ENCODE measurements at regions not wholly inside any gene's neighbourhood (a gene's known extent, or its start where the extent isn't known, plus 50 kb on each side); places are given as distances from the start of the nearest gene placed in this dataset.

GRCh38 chr13:90402613-90403012 lies 944.9 kb upstream of the MIR17HG start:
- no peak for DNase-seq (ENCODE audit: low spot score)

GRCh38 chr13:90403330-90404082 lies 944.0 kb upstream of the MIR17HG start:
- no peak for DNase-seq (ENCODE audit: low spot score)

- DNase-seq (ENCODE audit: low spot score) = no peak
Observed at GRCh38 chr13:90405301-90405700, 942.2 kb upstream of the MIR17HG start.

GRCh38 chr13:90412980-90413379 lies 934.5 kb upstream of the MIR17HG start:
- DNase-seq (ENCODE audit: low spot score) = no peak

GRCh38 chr13:90413548-90413947 lies 933.9 kb upstream of the MIR17HG start:
- DNase-seq (ENCODE audit: low spot score) = no peak

- peak; percentile 54 for DNase-seq (ENCODE audit: low spot score)
Observed at GRCh38 chr13:90414691-90415596, 932.5 kb upstream of the MIR17HG start.

- no peak for DNase-seq (ENCODE audit: low spot score)
Observed at GRCh38 chr13:90415902-90416301, 931.6 kb upstream of the MIR17HG start.

GRCh38 chr13:90416519-90416918 lies 931.0 kb upstream of the MIR17HG start:
- no peak for DNase-seq (ENCODE audit: low spot score)

- DNase-seq (ENCODE audit: low spot score) = no peak
Observed at GRCh38 chr13:90416938-90417337, 930.5 kb upstream of the MIR17HG start.

- no peak for DNase-seq (ENCODE audit: low spot score)
Observed at GRCh38 chr13:90420683-90421082, 926.8 kb upstream of the MIR17HG start.

GRCh38 chr13:90427322-90428272 lies 919.9 kb upstream of the MIR17HG start:
- DNase-seq (ENCODE audit: low spot score) = no peak

GRCh38 chr13:90428522-90429210 lies 918.8 kb upstream of the MIR17HG start:
- DNase-seq (ENCODE audit: low spot score) = no peak

- no peak for DNase-seq (ENCODE audit: low spot score)
Observed at GRCh38 chr13:90430127-90430526, 917.4 kb upstream of the MIR17HG start.

- DNase-seq (ENCODE audit: low spot score) = no peak
Observed at GRCh38 chr13:90436697-90437096, 910.8 kb upstream of the MIR17HG start.

GRCh38 chr13:90438576-90438975 lies 908.9 kb upstream of the MIR17HG start:
- DNase-seq (ENCODE audit: low spot score) = no peak

- no peak for DNase-seq (ENCODE audit: low spot score)
Observed at GRCh38 chr13:90443268-90443667, 904.2 kb upstream of the MIR17HG start.

- no peak for DNase-seq (ENCODE audit: low spot score)
Observed at GRCh38 chr13:90444232-90444631, 903.3 kb upstream of the MIR17HG start.

- peak; percentile 30 for DNase-seq (ENCODE audit: low spot score)
Observed at GRCh38 chr13:90445179-90445578, 902.3 kb upstream of the MIR17HG start.

GRCh38 chr13:90447034-90447733 lies 900.3 kb upstream of the MIR17HG start:
- DNase-seq (ENCODE audit: low spot score) = no peak

- DNase-seq (ENCODE audit: low spot score) = peak; percentile 24
Observed at GRCh38 chr13:90447734-90448101, 899.8 kb upstream of the MIR17HG start.
